GM21367 (cell line): ENCODE measurements at regions not wholly inside any gene's neighbourhood (a gene's known extent, or its start where the extent isn't known, plus 50 kb on each side); places are given as distances from the start of the nearest gene placed in this dataset.
"Not testable (repeated sequence)": the region's sequence is repeated elsewhere in the genome, so short reads cannot be mapped to it uniquely, and the experiment has no call there.

Experiments used
- ATAC-seq: cut with Tn5 transposase; IDR thresholded peaks from one replicate; pipeline ENCODE4 v1.9.1; 2021; ENCODE audit not compliant: unreplicated experiment

DNA sequence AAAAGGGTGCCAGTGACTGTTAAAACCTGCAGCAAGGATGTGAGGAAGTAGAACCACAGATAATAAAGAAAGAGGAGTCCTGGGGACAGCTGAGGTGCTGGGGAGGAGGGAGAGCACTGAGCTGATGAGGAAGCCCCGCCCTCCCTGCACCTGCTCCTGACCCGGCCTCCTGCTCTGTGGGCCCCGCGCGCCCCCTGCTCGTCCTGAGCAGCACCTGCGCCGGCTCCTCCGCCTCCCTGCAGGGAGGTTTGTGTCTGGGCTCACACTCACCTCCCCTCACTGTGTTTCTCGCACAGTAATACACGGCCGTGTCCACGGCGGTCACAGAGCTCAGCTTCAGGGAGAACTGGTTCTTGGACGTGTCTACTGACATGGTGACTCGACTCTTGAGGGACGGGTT lies 797.6 kb downstream of the TMEM121 start:
- not testable (repeated sequence) for ATAC-seq

DNA sequence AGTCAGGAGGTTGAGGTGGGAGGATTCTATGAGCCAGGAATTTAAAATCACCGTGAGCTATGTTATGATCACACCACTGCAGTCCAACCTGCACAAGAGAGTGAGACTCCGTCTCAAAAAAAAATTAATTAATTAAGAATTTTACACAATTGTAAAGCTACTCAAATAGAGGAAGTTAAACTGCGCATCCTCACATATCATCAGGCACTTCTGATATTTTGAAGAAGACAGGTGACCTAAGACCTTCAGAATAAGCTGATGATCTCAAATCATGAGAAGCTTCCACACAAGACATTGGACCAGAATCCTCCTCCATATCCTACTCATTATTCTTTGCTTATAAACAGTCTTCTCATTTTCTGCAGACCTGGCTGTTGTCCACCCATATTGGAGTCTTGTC lies 800.9 kb downstream of the TMEM121 start:
- no peak for ATAC-seq

DNA sequence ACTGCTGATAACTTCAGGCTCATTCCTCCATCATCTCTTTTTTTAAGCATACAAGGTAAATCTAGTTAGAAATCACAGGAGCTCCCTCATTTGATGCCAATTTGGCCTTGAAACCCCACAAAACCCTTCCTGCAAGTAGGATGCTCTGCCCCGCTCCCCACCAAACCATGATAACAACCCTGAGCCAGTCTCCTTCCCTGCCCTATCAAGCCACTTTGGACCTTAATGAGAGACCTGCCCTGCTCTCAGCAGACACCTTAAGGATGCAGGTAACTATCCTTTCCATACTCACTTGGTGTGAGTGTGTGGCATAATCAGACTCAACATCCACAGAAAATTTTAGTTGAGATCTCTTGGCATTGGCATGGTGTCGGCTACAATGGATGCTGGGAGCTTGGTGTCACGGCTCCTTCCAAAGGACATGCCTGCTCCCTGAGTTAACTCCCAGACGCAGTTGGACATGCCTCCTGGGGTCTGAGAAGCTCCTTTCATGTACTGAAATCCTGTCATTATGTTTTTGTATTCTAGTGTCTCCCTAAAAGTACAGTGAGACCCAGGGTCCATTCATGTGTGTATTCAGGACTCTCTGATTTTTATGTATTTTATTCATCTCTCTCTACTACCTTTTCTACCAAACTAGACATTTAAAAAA lies 801.4 kb downstream of the TMEM121 start:
- ATAC-seq: not testable (repeated sequence)

DNA sequence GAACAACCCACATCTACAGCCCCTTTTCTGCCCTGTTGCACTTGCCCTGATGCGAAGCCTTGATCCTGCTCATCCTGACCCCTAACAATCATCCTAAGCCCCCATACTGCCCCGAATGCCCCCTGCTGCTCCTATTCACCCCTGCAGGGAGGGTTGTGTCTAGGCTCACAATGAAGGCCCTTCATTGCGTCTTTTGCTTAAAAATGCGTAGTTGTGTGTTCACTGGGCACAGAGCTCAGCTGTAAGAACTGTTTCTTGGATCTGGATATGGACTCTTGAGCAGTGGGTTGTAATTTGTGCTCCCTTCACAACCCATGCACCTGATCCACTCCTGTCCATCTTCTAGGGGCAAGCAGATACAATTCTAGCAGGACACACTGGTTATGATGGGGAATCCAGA lies 802.9 kb downstream of the TMEM121 start:
- ATAC-seq: not testable (repeated sequence)

DNA sequence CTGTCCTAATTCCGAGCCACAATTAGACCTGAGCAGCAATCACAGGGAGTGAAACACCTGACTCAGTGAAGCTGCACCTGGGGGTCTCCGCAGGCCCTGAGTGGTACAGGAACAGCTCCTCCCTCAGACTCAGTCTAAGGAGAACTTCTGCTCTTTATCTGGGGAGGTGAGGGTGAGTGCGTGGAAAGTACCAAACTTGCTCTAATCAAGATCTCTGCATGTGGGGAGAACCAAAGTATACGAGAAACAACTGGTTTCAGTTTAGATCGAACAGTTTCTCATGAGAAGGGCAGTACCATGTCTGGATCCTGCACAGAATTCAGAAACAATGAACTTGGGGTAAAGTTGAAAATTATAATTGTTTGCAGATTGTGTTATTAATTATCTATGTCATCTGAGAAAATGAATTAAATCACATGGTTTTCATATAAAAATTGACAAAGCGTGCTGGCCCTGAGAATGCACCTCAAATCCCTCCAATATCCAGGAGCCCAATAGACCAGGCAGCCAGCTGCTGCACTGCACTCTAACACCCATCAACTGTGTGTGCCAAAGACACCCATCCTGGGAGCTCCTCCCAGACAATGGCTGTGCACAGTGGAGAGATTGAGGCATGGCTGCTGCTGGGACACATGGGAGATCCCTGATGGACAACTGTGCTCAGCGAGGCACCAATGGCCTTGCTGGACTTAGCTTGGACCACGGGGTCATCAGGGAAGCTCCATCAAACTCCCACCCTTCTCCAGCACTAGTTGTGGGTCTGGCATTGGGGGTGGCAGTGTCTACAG lies 803.8 kb downstream of the TMEM121 start:
- not testable (repeated sequence) for ATAC-seq

DNA sequence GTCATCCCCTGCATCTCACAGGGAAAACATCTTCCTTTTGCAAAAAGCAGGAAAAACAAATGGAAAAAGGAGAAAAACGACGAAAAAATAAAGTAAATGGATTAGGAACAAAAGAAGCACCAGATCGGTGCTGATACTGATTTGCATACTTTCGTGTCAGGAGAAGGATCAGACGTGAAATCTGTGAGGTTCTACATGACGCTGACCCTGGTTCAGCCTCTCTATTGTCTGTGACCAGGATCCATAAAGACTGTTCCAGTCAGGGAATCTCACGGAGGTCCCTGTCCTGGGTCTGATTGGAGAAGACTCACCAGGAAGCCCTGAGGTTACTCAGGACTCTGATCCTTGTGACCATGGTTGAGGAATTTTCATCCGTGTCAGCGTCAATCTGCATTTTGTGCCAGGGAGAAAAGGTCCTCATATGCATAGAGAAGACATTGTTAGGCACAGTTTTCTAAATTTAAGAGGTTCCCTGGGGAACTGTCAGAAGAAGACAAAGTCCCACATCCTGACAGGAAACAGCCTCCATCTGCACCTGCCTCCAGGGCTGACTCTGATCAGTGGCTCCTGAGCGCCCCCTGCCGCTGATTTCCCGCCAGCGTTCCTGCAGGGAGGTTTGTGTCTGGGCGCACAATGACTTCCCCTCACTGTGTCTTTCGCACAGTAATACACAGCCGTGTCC lies 808.2 kb downstream of the TMEM121 start:
- ATAC-seq: not testable (repeated sequence)

DNA sequence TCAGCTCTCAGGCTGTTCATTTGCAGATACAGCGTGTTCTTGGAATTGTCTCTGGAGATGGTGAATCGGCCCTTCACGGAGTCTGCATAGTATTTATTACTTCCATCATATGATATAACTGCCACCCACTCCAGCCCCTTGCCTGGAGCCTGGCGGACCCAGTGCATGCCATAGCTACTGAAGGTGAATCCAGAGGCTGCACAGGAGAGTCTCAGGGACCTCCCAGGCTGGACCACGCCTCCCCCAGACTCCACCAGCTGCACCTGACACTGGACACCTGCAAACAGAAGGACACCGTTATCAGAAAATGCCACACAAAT lies 808.7 kb downstream of the TMEM121 start:
- ATAC-seq: not testable (repeated sequence)

DNA sequence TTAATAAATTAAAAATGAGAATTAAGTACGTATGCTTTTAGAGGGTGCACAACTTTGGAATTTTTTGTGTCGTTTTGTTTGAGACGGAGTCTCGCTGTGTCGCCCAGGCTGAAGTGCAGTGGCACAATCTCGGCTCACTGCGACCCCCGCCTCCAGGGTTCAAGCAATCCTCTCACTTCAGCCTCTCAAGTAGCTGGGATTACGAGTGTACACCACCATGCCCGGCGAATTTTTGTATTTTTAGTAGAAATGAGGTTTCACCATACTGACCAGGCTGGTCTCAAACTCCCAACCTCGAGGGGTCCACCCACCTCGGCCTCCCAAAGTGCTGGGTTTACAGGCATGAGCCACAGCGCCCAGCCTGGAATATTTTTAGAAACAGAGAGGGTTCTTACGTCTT lies 812.4 kb downstream of the TMEM121 start:
- not testable (repeated sequence) for ATAC-seq

DNA sequence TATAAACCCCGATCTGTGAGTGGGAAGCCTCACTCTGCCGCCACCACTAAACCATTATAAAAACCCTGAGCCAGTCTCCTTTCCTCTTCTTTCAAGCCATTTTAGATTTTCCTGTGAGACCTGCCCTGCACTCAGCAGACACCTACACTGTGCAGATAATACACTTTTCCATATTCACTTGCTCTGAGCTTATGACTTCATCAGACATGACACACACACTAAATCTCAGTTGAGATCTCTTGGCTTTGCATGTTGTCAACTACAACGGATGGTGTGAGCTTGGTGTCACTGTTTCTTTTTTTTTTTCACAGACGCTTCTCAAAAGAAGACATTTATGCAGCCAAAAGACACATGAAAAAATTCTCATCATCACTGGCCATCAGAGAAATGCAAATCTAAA lies 814.3 kb downstream of the TMEM121 start:
- not testable (repeated sequence) for ATAC-seq

DNA sequence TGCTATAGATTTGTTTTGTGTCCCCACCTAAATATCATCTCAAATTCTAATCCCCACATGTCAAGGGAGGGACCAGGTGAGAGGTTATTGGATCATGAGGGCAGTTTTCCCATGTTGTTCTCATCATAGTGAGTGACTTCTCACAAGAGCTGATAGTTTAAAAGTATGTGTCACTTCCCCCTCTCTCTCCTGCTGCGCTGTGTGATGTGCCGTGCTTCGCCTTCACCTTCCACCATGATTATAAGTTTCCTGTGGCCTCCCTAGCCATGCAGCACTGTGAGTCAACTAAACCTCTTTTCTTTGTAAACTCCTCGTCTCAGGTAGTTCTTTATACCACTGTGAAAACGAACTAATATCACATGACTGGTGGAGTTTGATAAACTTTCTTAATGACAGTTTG lies 814.8 kb downstream of the TMEM121 start:
- not testable (repeated sequence) for ATAC-seq

DNA sequence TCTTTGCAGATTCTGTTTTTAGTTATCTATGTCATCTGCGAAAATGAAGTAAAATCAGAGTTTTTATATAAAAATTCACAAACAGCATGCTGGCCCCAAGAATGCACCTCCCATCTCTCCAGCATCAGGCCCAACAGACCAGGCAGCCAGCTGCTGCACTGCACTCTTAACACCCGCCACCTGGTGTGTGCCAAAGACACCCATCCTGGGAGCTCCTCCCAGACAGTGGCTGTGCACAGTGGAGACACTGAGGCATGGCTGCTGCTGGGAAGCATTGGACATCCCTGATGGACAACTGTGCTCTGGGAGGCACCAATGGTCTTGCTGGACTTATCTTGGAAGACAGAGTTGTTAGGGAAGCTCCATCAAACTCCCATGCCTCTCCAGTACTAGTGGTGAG lies 817.2 kb downstream of the TMEM121 start:
- no peak for ATAC-seq

DNA sequence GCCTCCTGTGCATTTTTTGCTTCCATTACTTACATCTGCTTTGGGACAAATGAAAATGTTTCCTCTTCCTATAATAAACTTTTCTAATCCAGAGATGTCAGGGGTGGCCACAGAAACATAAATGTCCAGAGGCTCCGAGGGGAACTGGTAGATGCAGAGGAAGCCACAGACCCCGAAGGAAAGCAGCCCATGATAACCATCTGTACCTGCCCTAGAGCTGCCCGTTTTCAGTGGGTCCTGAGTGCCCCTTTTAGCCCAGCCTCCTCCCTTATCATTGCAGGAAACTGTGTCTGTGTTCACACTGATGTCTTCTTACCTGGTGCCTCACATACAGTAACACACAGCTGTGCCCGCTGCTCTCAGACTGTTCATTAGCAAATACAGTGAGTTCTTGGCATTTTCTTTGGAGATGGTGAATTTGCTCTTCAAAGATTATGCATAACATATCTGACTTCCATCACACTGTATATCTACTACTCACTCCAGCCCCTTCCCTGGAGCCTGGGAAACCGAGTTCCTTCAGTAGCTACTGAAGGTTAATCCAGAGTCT lies 817.8 kb downstream of the TMEM121 start:
- not testable (repeated sequence) for ATAC-seq

DNA sequence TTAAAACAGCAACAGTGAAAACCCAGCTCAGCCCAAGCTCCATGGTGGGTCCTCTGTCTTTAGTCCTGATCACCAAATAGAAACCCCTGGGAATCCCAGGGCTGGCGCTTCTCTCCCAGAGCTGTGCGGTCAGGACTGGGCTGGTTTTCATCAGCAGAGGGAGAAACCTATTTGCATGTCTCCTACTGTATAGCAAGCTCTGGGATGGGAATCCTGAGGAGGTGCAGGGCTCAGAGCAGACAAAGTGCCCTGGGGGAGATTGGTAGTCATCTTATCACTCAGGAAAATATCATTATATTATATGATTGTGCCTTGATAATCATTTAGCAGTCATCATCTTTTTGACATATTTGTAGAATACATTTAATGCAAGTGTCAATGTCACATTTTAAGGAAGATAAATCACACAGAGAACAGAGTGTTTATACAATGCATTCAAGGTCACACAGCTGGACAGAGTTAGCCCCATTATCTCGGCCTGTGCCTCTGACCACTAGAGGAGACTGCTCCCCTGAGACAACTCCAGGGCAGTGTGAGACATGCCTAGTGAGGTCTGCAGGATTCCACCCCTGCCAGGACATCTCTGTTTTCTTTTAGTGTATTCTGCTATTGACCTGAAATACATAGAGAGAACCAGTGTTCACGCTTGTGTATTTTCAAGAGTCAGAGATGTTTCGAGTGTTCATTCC lies 818.6 kb downstream of the TMEM121 start:
- not testable (repeated sequence) for ATAC-seq

DNA sequence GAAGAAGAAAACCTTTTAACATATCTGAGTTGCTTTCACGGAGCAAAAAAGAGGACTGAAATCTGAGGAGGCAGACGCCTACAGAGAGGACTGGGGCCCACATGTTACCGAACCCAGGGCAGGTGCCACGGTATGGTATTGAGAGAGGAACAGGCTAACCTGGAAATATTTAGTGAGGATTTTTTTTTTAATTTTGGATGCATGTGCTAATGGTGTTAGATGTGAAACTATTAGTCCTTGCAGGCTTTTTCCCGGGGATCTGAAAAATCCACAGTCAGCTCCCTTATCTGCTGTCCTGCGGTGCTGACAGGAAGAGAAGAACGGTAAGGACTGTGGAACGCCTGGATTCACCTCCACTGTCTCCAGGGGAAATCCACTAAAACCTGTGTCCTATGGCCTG lies 819.7 kb downstream of the TMEM121 start:
- no peak for ATAC-seq

DNA sequence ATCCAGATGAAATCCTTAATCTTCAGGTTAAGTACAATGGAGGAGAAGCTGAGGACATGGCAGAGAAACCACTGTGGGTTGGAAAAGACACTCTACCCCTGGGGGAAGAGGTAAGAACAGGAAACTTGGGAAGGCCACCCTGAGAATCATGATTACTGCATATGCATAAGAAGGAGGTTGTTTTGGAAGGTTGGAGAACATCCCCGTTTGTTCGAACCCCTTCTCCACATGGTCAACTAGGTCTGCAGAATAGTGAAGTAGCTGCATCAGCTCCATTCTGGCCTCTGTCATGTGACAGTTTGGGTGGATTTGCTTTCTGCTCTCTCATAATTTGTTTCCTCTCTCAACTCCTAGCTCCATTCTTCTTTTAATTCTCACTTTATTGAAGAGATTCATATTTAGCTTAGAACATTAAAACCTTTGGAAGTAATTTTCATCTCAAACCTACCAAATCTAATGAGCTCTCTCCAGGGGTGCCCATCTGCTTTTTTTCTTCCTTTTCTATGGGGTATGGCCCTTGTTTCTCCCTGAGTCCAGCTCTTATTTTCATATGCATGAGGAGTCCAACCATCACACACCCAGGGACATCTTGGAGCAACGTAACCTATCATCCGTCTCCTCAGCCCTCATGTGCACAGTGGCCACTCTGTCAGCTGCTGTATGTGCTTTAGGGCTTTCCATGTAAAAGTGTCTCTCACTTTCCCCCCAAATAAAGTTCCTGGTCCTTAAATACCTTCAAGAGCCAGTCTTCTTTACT lies 820.3 kb downstream of the TMEM121 start:
- no peak for ATAC-seq

DNA sequence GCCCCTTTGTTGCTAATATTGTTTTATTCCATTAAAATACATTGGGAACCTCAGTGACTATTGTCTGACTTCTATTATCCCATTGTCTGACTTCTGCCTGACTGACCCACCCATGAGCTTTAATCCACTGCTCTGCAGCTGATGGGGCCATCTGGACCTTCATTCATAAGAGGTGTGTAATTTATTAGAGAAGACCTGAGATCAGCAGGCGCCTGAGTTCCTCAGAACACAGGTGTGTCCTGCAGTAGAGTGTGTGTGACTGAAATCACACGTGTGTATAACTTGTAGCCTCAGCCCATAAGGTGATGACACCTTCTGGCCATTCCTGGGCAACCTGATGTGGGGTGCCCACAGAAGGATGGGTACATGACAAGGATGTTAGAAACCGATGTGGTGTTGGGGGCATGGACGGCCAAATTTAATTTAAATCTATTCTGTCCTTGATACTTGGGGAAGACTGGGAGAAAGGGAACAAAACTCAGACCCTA lies 821.0 kb downstream of the TMEM121 start:
- no peak for ATAC-seq

DNA sequence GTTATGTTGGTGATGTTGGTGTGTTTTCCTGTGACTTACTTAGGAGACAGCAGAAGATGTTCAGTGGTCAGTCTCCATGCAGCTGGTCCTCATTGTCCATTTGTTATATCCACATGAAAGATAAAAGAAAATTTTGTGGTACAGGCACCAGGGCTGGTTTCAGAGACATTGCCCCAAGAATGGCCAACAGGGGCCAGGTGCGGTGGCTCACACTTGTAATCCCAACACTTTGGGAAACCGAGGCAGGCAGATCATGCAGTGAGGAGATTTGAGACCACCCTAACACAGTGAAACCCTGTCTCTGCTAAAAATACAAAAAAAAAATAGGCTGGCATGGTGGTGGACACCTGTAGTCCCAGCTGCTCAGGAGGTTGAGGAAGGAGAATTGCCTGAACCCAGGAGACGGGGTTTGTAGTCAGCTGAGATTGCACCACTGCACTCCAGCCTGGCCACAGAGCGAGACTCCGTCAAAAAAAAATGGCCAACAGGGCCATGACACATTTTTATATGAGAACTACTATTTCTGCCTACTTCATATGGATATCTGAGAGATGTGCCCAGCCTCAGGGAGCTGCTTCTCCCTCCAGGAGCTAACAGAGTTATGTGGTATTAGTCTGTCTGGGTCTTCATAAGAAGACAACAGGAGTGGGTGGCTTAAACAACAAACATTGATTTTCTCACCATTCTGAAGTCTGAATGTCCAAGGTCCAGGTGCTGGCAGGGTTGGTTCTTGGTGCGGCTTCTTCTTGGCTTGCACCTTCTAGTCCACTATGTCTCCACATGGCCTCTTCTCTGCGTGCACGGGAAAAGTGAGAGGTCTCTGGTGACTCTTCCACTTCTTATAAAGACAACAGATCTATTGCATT lies 821.7 kb downstream of the TMEM121 start:
- no peak for ATAC-seq

DNA sequence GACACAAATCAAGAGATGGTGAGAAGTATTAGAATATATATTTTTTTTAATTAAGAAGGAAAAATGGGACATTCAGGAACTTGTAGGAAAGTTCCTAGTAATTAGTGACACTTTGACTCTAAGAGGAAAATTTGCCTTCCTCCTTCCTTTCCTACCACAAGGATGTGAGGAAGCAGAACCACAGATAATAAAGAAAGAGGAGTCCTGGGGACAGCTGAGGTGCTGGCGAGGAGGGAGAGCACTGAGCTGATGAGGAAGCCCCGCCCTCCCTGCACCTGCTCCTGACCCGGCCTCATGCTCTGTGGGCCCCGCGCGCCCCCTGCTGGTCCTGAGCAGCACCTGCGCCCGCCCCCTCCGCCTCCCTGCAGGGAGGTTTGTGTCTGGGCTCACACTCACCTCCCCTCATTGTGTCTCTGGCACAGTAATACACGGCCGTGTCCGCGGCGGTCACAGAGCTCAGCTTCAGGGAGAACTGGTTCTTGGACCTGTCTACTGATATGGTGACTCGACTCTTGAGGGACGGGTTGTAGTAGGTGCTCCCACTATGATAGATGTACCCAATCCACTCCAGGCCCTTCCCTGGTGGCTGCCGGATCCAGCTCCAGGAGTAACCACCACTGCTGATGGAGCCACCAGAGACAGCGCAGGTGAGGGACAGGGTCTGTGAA lies 822.6 kb downstream of the TMEM121 start:
- ATAC-seq: not testable (repeated sequence)
